ENCODE measurements at regions not wholly inside any gene's neighbourhood (a gene's known extent, or its start where the extent isn't known, plus 50 kb on each side); places are given as distances from the start of the nearest gene placed in this dataset.

GRCh38 chr11:64458997-64459396 is 96.7 kb upstream of the SLC22A11 start:
- no peak for DNase-seq

- DNase-seq, result no peak
These were observed 96.1 kb upstream of the SLC22A11 start for GRCh38 chr11:64459609-64460008.

GRCh38 chr11:64461081-64461480 is 94.7 kb upstream of the SLC22A11 start:
- DNase-seq, result no peak

GRCh38 chr11:64466115-64466718 is 89.5 kb upstream of the SLC22A11 start:
- no peak for DNase-seq

- no peak for DNase-seq
These were observed 86.5 kb upstream of the SLC22A11 start for GRCh38 chr11:64469288-64469687.

- DNase-seq, result no peak
These were observed 82.9 kb upstream of the SLC22A11 start for GRCh38 chr11:64472593-64473455.

- no peak for DNase-seq
These were observed 81.1 kb upstream of the SLC22A11 start for GRCh38 chr11:64474680-64475079.

GRCh38 chr11:64475145-64475544 is 80.6 kb upstream of the SLC22A11 start:
- DNase-seq, result no peak

GRCh38 chr11:64476881-64477280 is 78.9 kb upstream of the SLC22A11 start:
- DNase-seq, result no peak

- DNase-seq, result no peak
These were observed 78.1 kb upstream of the SLC22A11 start for GRCh38 chr11:64477675-64478074.

- DNase-seq, result no peak
These were observed 73.2 kb upstream of the SLC22A11 start for GRCh38 chr11:64482588-64482987.

GRCh38 chr11:64484191-64485022 is 71.3 kb upstream of the SLC22A11 start:
- no peak for DNase-seq

GRCh38 chr11:64485074-64485473 is 70.7 kb upstream of the SLC22A11 start:
- DNase-seq, result no peak

- DNase-seq, result peak; percentile 58
These were observed 65.8 kb upstream of the SLC22A11 start for GRCh38 chr11:64489831-64490441.

GRCh38 chr11:64490562-64491216 is 65.1 kb upstream of the SLC22A11 start:
- no peak for DNase-seq

- no peak for DNase-seq
These were observed 63.2 kb upstream of the SLC22A11 start for GRCh38 chr11:64492561-64492960.

- DNase-seq, result no peak
These were observed 57.6 kb upstream of the SLC22A11 start for GRCh38 chr11:64498136-64498535.

- no peak for DNase-seq
These were observed 56.3 kb upstream of the SLC22A11 start for GRCh38 chr11:64499261-64500004.

GRCh38 chr11:64500176-64501013 is 55.3 kb upstream of the SLC22A11 start:
- DNase-seq, result no peak

GRCh38 chr11:64501500-64502427 is 54.0 kb upstream of the SLC22A11 start:
- DNase-seq, result no peak
